HepG2 (cell line): ENCODE measurements at regions not wholly inside any gene's neighbourhood (a gene's known extent, or its start where the extent isn't known, plus 50 kb on each side); places are given as distances from the start of the nearest gene placed in this dataset.

Experiments used
- ATAC-seq: fragments of 200-7000 bp; cut with Tn5 transposase; 3 replicates; pipeline ENCODE4 v1.9.1; 2020; ENCODE audit warnings: mild to moderate bottlenecking, moderate library complexity
- BruUV-seq: library from RNA; stranded (reverse); fragments of 400-500 nt; replicated peaks from 2 replicates; lab custom pipeline; 2021; lab: Mats Ljungman, UMichigan
- CTCF ChIA-PET: fragments of 300-600 bp; formaldehyde crosslinking; extraction: SDS; loops from one replicate; lab custom pipeline; 2021; ENCODE audit warnings: low total read pairs, inconsistent platforms, low intra/inter-chr PET ratio; lab: Yijun Ruan, JAX
- POLR2A ChIA-PET: fragments of 350-600 bp; sonication (Branson Sonifier 250); formaldehyde crosslinking; loops from one replicate; lab custom pipeline; 2020; ENCODE audit warnings: antibody characterized with exemption, inconsistent platforms; lab: Yijun Ruan, JAX
- DNase-seq: peaks from one replicate; pipeline ENCODE4 v3.0.0-alpha.2; 2015; ENCODE audit warnings: low spot score
- FAIRE-seq: peaks from 3 replicates; lab custom pipeline; 2011; peaks lifted over from hg19 to GRCh38; lab: Jason Lieb, UNC
- H2AFZ ChIP-seq: one replicate; pipeline ENCODE4 v1.6.1; 2011; ENCODE audit warnings: low read length, inconsistent platforms
- H3K27ac ChIP-seq: fragments of 300-600 bp; 3 replicates; pipeline ENCODE4 v1.8.0; 2011; ENCODE audit warnings: mixed run types, mild to moderate bottlenecking, mixed read lengths, low read length, inconsistent platforms; ENCODE audit not compliant: insufficient read depth; ENCODE audit errors: extremely low read length
- H3K27me3 ChIP-seq, 2 experiments: fragments of 200-600 bp in 1 of 2; 2 replicates in 1 of 2; 3 replicates in 1 of 2; pipeline versions ENCODE4 v1.6.0 to v1.8.0; 2011; ENCODE audit warnings: low read length in 2 of 2, mild to moderate bottlenecking in 2 of 2, moderate library complexity in 2 of 2, inconsistent platforms in 1 of 2; ENCODE audit not compliant: insufficient read depth in 2 of 2, control insufficient read depth in 1 of 2
- H3K36me3 ChIP-seq, 2 experiments: fragments of 200-600 bp in 1 of 2; replicated peaks in 1 of 2; 2 replicates in 1 of 2; 3 replicates in 1 of 2; pipeline versions ENCODE4 v1.5.1 to v1.8.0; 2011; ENCODE audit warnings: low read length in 2 of 2, inconsistent platforms in 1 of 2; ENCODE audit not compliant: insufficient read depth in 2 of 2, control insufficient read depth in 1 of 2
- H3K4me1 ChIP-seq: 2 replicates; pipeline ENCODE4 v1.5.1; 2012; ENCODE audit warnings: low read length, inconsistent platforms; ENCODE audit not compliant: insufficient read depth
- H3K4me2 ChIP-seq: 2 replicates; pipeline ENCODE4 v1.6.0; 2011; ENCODE audit warnings: low read depth, low read length, inconsistent platforms
- H3K4me3 ChIP-seq, 3 experiments: fragments of 200-600 bp in 1 of 3; sonication (generic), shearing (Covaris generic) in 1 of 3; replicated peaks in 1 of 3; 2 replicates each; pipeline ENCODE4 v1.5.1; 2011 to 2016; ENCODE audit warnings: low read length in 3 of 3, inconsistent platforms in 2 of 3, low read depth in 2 of 3, mild to moderate bottlenecking in 2 of 3, control low read depth in 1 of 3, mixed read lengths in 1 of 3; ENCODE audit not compliant: insufficient read depth in 1 of 3
- H3K79me2 ChIP-seq: one replicate; pipeline ENCODE4 v1.6.1; 2011; ENCODE audit warnings: low read length, inconsistent platforms; ENCODE audit not compliant: insufficient read depth
- H3K9ac ChIP-seq: 2 replicates; pipeline ENCODE4 v1.6.0; 2011; ENCODE audit warnings: mild to moderate bottlenecking, low read depth, low read length, inconsistent platforms; ENCODE audit not compliant: insufficient read depth
- H3K9me3 ChIP-seq: 2 replicates; pipeline ENCODE4 v1.5.1; 2012; ENCODE audit warnings: mild to moderate bottlenecking, low read length
- H4K20me1 ChIP-seq: 2 replicates; pipeline ENCODE4 v1.6.0; 2011; ENCODE audit warnings: inconsistent platforms, mild to moderate bottlenecking, low read length, moderate library complexity; ENCODE audit not compliant: insufficient read depth
- CC2D1A ChIP-seq: sonication (generic); formaldehyde crosslinking; IDR thresholded peaks from 2 replicates; pipeline ENCODE4 v1.8.1; 2023; ENCODE audit warnings: mild to moderate bottlenecking, missing genetic modification reagents
- RXRA ChIP-seq: sonication (generic); formaldehyde crosslinking; IDR thresholded peaks from 2 replicates; pipeline ENCODE4 v1.5.1; 2020; ENCODE audit warnings: missing genetic modification reagents
- ZNF143 ChIP-seq: sonication (generic); formaldehyde crosslinking; IDR thresholded peaks from 2 replicates; pipeline ENCODE4 v1.4.0; 2020; ENCODE audit warnings: missing genetic modification reagents
- ZNF260 ChIP-seq: sonication (generic); formaldehyde crosslinking; IDR thresholded peaks from 2 replicates; pipeline ENCODE4 v1.4.0; 2020; ENCODE audit warnings: missing genetic modification reagents, low read depth, mild to moderate bottlenecking, borderline replicate concordance
- ZNF496 ChIP-seq: sonication (generic); formaldehyde crosslinking; IDR thresholded peaks from 2 replicates; pipeline ENCODE4 v1.8.1; 2023; ENCODE audit warnings: mild to moderate bottlenecking, moderate library complexity, missing genetic modification reagents; ENCODE audit not compliant: insufficient replicate concordance
- ZNF746 ChIP-seq: sonication (generic); formaldehyde crosslinking; IDR thresholded peaks from 2 replicates; pipeline ENCODE4 v1.8.0; 2022; ENCODE audit warnings: mild to moderate bottlenecking, missing genetic modification reagents
- ZNF766 ChIP-seq: sonication (generic); formaldehyde crosslinking; IDR thresholded peaks from 2 replicates; pipeline ENCODE4 v1.5.0; 2020; ENCODE audit warnings: missing genetic modification reagents, borderline replicate concordance
- ZNF83 ChIP-seq: sonication (generic); formaldehyde crosslinking; IDR thresholded peaks from 2 replicates; pipeline ENCODE4 v1.4.0; 2020; ENCODE audit warnings: missing genetic modification reagents, mild to moderate bottlenecking, borderline replicate concordance
- ZNF850 ChIP-seq: sonication (generic); formaldehyde crosslinking; conservative IDR thresholded peaks from 2 replicates; pipeline ENCODE4 v1.9.0; 2021; ENCODE audit warnings: mild to moderate bottlenecking, missing genetic modification reagents
- ZSCAN30 ChIP-seq: sonication (generic); formaldehyde crosslinking; IDR thresholded peaks from 2 replicates; pipeline ENCODE4 v1.5.0; 2020; ENCODE audit warnings: mild to moderate bottlenecking, missing genetic modification reagents
- WGBS: methylation state at CpG from one replicate; pipeline ENCODE4 v1.1.6; 2017; ENCODE audit warnings: low lambda C conversion rate; 5-methylcytosine and 5-hydroxymethylcytosine counted together
- in situ Hi-C: cut with HindIII; loops from 2 replicates; pipeline ENCODE4 v1.10.0; 2017; ENCODE audit warnings: low pct_unique_long_range_greater_than_20kb; ENCODE audit not compliant: extremely low pct_ligation_motif_present
- intact Hi-C: fragments of 100-400 bp; cut with micrococcal nuclease; formaldehyde crosslinking; loops from one replicate; pipeline ENCODE4 v1.10.0; 2022; ENCODE audit not compliant: unreplicated experiment
- TF ChIP-seq, protein P1 (sequence below): sonication (generic); formaldehyde crosslinking; IDR thresholded peaks from 2 replicates; pipeline ENCODE4 v1.4.0; 2020; ENCODE audit warnings: low read depth, mild to moderate bottlenecking, missing genetic modification reagents
- TF ChIP-seq, protein P2 (sequence below): sonication (generic); formaldehyde crosslinking; IDR thresholded peaks from 2 replicates; pipeline ENCODE4 v1.4.0; 2020; ENCODE audit warnings: mild to moderate bottlenecking, missing genetic modification reagents

DNA sequence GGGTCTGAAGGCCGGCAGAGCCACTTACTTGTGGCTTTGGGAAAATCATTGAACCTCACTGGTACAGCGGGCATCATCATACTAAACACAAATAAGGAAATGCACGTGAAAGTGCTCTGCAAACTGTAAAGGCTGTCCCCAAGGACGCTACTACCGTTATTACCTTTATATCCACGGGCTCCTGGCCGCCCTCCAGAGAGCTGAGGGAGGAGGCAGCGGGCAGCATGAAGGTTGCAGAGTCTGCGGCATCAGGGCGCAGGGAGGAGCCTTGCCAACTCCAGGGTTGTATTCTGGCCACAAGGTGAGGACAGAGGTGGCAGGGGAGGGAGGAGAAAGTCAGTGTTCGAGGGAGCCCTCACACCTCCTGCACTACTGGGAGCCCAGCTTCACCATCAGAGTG, 68.3 kb upstream of the GCSH start (continued):
- TF ChIP-seq ZNF850 (CRISPR knock-in tag) (no peak), ZNF746 (CRISPR knock-in tag) (no peak), ZNF260 (no peak), CC2D1A (no peak), RXRA (CRISPR knock-in tag) (no peak), ZNF83 (CRISPR knock-in tag) (no peak), ZNF143 (CRISPR knock-in tag) (no peak)
- TF ChIP-seq, protein P1, sequence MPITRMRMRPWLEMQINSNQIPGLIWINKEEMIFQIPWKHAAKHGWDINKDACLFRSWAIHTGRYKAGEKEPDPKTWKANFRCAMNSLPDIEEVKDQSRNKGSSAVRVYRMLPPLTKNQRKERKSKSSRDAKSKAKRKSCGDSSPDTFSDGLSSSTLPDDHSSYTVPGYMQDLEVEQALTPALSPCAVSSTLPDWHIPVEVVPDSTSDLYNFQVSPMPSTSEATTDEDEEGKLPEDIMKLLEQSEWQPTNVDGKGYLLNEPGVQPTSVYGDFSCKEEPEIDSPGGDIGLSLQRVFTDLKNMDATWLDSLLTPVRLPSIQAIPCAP, result no peak
- TF ChIP-seq, protein P2, sequence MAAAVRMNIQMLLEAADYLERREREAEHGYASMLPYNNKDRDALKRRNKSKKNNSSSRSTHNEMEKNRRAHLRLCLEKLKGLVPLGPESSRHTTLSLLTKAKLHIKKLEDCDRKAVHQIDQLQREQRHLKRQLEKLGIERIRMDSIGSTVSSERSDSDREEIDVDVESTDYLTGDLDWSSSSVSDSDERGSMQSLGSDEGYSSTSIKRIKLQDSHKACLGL (CRISPR knock-in tag), result no peak
- TF ChIP-seq, all 625 proteins: peak for 0

DNA sequence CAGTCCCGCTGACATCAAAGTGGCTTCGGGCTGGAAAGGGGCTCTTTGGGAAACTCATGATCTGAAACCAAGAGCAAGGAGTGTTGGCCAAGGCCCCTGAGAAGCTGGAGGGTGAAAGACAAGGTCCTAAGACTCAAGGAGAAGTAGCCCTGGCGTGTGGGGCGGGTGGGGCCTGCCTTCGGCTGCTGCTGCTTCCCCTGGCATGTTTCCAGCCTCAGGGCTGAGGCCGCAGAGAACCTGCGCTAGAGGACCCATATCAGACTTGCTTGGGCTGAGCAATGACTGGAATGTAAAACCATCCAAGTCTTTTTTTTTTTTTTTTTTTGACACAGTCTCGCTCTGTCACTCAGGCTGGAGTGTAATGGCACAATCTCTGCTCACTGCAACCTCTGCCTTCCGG, 67.5 kb upstream of the GCSH start:
- ChIA-PET POLR2A (no interaction called here), CTCF (no interaction called here)
- intact Hi-C loops (no loop called here), in situ Hi-C loops (no loop called here)
- H4K20me1 ChIP-seq, result no peaks in the 10 kb centered on the region
- 17% methylated on average over 9 of the region's 9 CpGs for WGBS
- BruUV-seq, result no TSS peak
- ATAC-seq, result peak; percentile 17; the same call in 1 of the 3 replicates
- H3K9ac ChIP-seq, result no peak overlapping the region
- no peak for DNase-seq
- no peak overlapping the region for H2AFZ ChIP-seq
- FAIRE-seq, result no peak
- peaks cover 9 to 31% of the 10 kb centered on the region in 2 experiments; a peak in 2 of 5 replicates for H3K27me3 ChIP-seq
- no peaks in the 10 kb centered on the region for H3K36me3 ChIP-seq
- no peak overlapping the region for H3K4me2 ChIP-seq
- no peaks in the 10 kb centered on the region for H3K4me1 ChIP-seq
- no peaks in the 10 kb centered on the region for H3K9me3 ChIP-seq
- no peak overlapping the region for H3K4me3 ChIP-seq
- TF ChIP-seq ZSCAN30 (CRISPR knock-in tag) (no peak), ZNF496 (CRISPR knock-in tag) (no peak), ZNF766 (CRISPR knock-in tag) (no peak)
- no peaks in the 10 kb centered on the region for H3K79me2 ChIP-seq
- H3K27ac ChIP-seq, result no peak overlapping the region
